Glutamatergic neuron (in vitro differentiated cells): ENCODE measurements at regions not wholly inside any gene's neighbourhood (a gene's known extent, or its start where the extent isn't known, plus 50 kb on each side); places are given as distances from the start of the nearest gene placed in this dataset.
"Not testable (repeated sequence)": the region's sequence is repeated elsewhere in the genome, so short reads cannot be mapped to it uniquely, and the experiment has no call there.

Source experiments
- DNase-seq: peaks from one replicate; pipeline ENCODE4 v3.0.0; 2022
- H3K27ac Mint-ChIP-seq: one replicate; pipeline ENCODE4 v1.8.0; 2020; ENCODE audit warnings: mild to moderate bottlenecking, mixed read lengths, inconsistent platforms; ENCODE audit not compliant: unreplicated experiment
- H3K27me3 Mint-ChIP-seq: one replicate; pipeline ENCODE4 v1.8.0; 2020; ENCODE audit warnings: mild to moderate bottlenecking, moderate library complexity, mixed read lengths, inconsistent platforms; ENCODE audit not compliant: unreplicated experiment
- H3K36me3 Mint-ChIP-seq: one replicate; pipeline ENCODE4 v1.8.0; 2020; ENCODE audit warnings: mild to moderate bottlenecking, mixed read lengths, inconsistent platforms; ENCODE audit not compliant: unreplicated experiment
- H3K4me1 Mint-ChIP-seq: one replicate; pipeline ENCODE4 v1.8.0; 2020; ENCODE audit warnings: mild to moderate bottlenecking, low read depth, mixed read lengths, inconsistent platforms; ENCODE audit not compliant: unreplicated experiment
- H3K4me3 Mint-ChIP-seq: one replicate; pipeline ENCODE4 v1.8.0; 2020; ENCODE audit warnings: mild to moderate bottlenecking, mixed read lengths, inconsistent platforms; ENCODE audit not compliant: unreplicated experiment
- H3K9me3 Mint-ChIP-seq: one replicate; pipeline ENCODE4 v1.8.0; 2020; ENCODE audit warnings: mild to moderate bottlenecking, moderate library complexity, mixed read lengths, inconsistent platforms; ENCODE audit not compliant: unreplicated experiment
- TF ChIP-seq, protein P1 (sequence below): fragments of 200-600 bp; sonication (generic); IDR thresholded peaks from one replicate; pipeline ENCODE4 v1.5.0; 2021; ENCODE audit not compliant: partially characterized antibody, unreplicated experiment

DNA sequence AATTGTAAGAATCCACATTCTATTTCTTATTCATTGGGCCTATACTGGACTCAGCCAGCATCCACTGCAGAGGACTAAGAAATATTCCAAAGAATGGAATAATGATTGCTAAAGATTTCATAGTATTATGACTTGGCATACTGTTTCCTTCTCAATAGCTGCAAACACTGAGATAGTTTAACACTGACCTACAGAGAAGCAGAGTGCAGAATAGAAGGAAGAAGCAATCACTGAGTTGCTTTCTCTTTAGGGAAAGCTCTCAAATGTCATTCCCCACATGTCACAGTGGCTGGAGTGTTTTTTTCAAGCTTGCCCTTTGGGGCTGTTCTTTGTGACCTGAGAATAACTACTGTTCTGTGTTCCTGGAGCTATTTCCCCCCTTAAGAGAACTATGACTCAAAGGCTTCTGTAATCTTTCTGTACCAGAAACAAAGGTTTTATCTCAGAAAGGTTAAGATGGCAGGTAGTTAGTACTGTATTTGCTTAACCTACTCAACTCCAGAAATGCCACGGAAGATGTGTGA lies 243.6 kb upstream of the LUZP2 start:
- H3K27ac Mint-ChIP-seq: no peak overlapping the region
- no peaks in the 10 kb centered on the region for H3K9me3 Mint-ChIP-seq
- H3K4me3 Mint-ChIP-seq: no peak overlapping the region
- DNase-seq: no peak
- H3K36me3 Mint-ChIP-seq: no peaks in the 10 kb centered on the region
- H3K27me3 Mint-ChIP-seq: no peaks in the 10 kb centered on the region
- H3K4me1 Mint-ChIP-seq: no peaks in the 10 kb centered on the region
- TF ChIP-seq, protein P1, sequence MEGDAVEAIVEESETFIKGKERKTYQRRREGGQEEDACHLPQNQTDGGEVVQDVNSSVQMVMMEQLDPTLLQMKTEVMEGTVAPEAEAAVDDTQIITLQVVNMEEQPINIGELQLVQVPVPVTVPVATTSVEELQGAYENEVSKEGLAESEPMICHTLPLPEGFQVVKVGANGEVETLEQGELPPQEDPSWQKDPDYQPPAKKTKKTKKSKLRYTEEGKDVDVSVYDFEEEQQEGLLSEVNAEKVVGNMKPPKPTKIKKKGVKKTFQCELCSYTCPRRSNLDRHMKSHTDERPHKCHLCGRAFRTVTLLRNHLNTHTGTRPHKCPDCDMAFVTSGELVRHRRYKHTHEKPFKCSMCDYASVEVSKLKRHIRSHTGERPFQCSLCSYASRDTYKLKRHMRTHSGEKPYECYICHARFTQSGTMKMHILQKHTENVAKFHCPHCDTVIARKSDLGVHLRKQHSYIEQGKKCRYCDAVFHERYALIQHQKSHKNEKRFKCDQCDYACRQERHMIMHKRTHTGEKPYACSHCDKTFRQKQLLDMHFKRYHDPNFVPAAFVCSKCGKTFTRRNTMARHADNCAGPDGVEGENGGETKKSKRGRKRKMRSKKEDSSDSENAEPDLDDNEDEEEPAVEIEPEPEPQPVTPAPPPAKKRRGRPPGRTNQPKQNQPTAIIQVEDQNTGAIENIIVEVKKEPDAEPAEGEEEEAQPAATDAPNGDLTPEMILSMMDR: no peak

DNA sequence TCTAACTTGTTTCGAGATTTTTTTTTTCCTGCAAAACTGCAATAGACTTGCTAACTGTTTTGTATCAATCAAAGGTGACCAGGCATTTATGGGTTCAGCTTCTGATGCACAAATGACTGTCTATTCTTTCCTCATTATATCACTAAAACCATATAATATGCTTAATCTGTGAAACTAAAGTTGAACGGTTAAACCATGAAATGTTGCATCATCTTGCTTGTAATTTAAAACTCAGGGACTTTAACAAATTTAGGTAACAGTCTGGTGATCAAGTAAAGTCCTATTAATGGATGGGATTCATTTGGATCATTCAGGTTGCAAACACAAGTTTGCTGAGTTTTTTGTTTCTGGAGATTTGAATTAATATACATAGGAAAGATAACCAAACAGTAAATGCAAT lies 232.0 kb upstream of the LUZP2 start:
- no peak for DNase-seq
- no peaks in the 10 kb centered on the region for H3K27me3 Mint-ChIP-seq
- H3K27ac Mint-ChIP-seq: no peak overlapping the region
- H3K4me1 Mint-ChIP-seq: peaks cover 1% of the 10 kb centered on the region
- no peak overlapping the region for H3K4me3 Mint-ChIP-seq
- no peaks in the 10 kb centered on the region for H3K36me3 Mint-ChIP-seq
- TF ChIP-seq, protein P1: no peak
- H3K9me3 Mint-ChIP-seq: no peaks in the 10 kb centered on the region

DNA sequence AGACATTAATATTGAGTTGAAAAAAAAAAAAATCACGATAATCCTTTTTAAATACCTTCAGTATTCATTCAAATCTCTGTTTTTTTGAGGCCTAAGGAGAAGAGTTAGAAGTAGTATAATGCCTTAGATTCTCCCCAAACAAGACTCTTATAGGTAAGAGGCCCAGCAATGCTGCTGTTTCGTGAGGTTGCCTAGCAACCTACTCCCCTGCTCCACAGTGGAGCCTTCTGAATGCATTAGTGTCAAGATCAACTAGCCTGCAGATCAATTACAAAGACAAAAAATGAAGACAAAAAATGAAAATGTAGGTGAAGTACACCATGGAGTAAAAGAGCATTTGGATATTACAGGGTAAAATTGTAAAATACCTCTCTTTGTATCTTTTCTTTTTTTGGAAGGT lies 229.8 kb upstream of the LUZP2 start:
- TF ChIP-seq, protein P1: no peak
- H3K36me3 Mint-ChIP-seq: no peaks in the 10 kb centered on the region

DNA sequence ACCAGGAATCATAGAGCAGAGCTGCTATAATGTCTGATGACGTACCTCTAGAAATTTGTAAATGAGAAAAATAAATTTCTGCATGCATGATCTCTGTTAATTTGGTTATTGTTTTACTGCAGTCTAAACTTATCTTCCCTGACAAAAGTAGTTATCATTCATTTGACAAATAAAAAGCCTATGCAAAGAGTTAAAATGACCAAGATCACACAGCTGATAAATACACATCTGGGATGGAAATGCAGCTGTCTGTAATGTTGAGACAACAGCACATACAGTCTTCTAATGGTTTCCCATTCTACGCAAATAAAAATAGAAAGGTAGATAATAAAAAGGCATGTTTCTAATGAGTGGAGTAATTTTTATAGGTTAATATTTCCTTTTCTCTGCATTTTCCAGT lies 225.1 kb upstream of the LUZP2 start:
- Mint-ChIP-seq H3K27me3 (no peaks in the 10 kb centered on the region), H3K36me3 (no peaks in the 10 kb centered on the region), H3K4me1 (no peaks in the 10 kb centered on the region), H3K9me3 (peaks cover 1% of the 10 kb centered on the region), H3K4me3 (no peak overlapping the region), H3K27ac (no peak overlapping the region)
- TF ChIP-seq, protein P1: no peak
- no peak for DNase-seq

More for the DNA sequence above, 229.8 kb upstream of the LUZP2 start:
- DNase-seq: peak; percentile 26
- no peaks in the 10 kb centered on the region for H3K9me3 Mint-ChIP-seq
- H3K4me1 Mint-ChIP-seq: peaks cover 1% of the 10 kb centered on the region
- no peak overlapping the region for H3K4me3 Mint-ChIP-seq
- H3K27ac Mint-ChIP-seq: no peak overlapping the region
- H3K27me3 Mint-ChIP-seq: no peaks in the 10 kb centered on the region

DNA sequence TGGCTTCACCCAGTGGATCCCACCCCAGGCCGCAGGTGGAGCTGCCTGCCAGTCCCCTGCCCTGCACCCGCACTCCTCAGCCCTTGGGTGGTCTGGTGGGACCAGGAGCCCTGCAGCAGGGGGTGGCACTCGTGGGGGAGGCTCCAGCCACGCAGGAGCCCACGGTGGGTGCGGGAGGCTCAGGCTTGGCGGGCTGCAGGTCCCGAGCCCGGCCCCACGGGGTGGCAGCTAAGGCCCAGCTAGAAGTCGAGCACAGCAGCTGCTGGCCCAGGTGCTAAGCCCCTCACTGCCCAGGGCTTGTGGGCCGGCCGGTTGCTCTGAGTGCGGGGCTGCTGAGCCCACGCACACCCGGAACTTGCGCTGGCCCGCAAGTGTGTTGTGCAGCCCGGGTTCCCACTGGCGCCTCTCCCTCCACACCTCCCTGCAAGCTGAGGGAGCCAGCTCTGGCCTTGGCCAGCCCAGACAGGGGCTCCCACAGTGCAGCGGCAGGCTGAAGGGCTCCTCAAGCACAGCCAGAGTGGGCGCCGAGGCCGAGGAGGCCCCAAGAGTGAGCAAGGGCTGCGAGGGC lies 222.6 kb upstream of the LUZP2 start:
- H3K36me3 Mint-ChIP-seq, H3K4me1 Mint-ChIP-seq, DNase-seq, H3K27ac Mint-ChIP-seq, H3K9me3 Mint-ChIP-seq, H3K4me3 Mint-ChIP-seq, H3K27me3 Mint-ChIP-seq: not testable (repeated sequence)
